ENCODE measurements at regions not wholly inside any gene's neighbourhood (a gene's known extent, or its start where the extent isn't known, plus 50 kb on each side); places are given as distances from the start of the nearest gene placed in this dataset.

- no peak for DNase-seq (ENCODE audit: low read depth, low spot score)
Measured at GRCh38 chr5:82809420-82810143, 267.6 kb downstream of the TMEM167A start.

GRCh38 chr5:82808960-82809359 is 268.2 kb downstream of the TMEM167A start:
- DNase-seq (ENCODE audit: low read depth, low spot score): no peak

GRCh38 chr5:82807021-82807420 is 270.2 kb downstream of the TMEM167A start:
- DNase-seq (ENCODE audit: low read depth, low spot score): no peak

- no peak for DNase-seq (ENCODE audit: low read depth, low spot score)
Measured at GRCh38 chr5:82806513-82806912, 270.7 kb downstream of the TMEM167A start.

GRCh38 chr5:82804155-82804690 is 273.0 kb downstream of the TMEM167A start:
- peak; percentile 75 for DNase-seq (ENCODE audit: low read depth, low spot score)

GRCh38 chr5:82802954-82803353 is 274.2 kb downstream of the TMEM167A start:
- DNase-seq (ENCODE audit: low read depth, low spot score): no peak

- no peak for DNase-seq (ENCODE audit: low read depth, low spot score)
Measured at GRCh38 chr5:82800826-82801225, 276.4 kb downstream of the TMEM167A start.

GRCh38 chr5:82799361-82800077 is 277.7 kb downstream of the TMEM167A start:
- no peak for DNase-seq (ENCODE audit: low read depth, low spot score)

- no peak for DNase-seq (ENCODE audit: low read depth, low spot score)
Measured at GRCh38 chr5:82798676-82799075, 278.5 kb downstream of the TMEM167A start.

GRCh38 chr5:82796643-82797416 is 280.4 kb downstream of the TMEM167A start:
- no peak for DNase-seq (ENCODE audit: low read depth, low spot score)

GRCh38 chr5:82794876-82795275 is 282.3 kb downstream of the TMEM167A start:
- no peak for DNase-seq (ENCODE audit: low read depth, low spot score)

GRCh38 chr5:82793808-82794419 is 283.3 kb downstream of the TMEM167A start:
- no peak for DNase-seq (ENCODE audit: low read depth, low spot score)

GRCh38 chr5:82792096-82792495 is 285.1 kb downstream of the TMEM167A start:
- DNase-seq (ENCODE audit: low read depth, low spot score): no peak

GRCh38 chr5:82789095-82789494 is 288.1 kb downstream of the TMEM167A start:
- no peak for DNase-seq (ENCODE audit: low read depth, low spot score)

- DNase-seq (ENCODE audit: low read depth, low spot score): no peak
Measured at GRCh38 chr5:82786748-82787147, 290.4 kb downstream of the TMEM167A start.

- no peak for DNase-seq (ENCODE audit: low read depth, low spot score)
Measured at GRCh38 chr5:82785882-82786509, 291.2 kb downstream of the TMEM167A start.

- no peak for DNase-seq (ENCODE audit: low read depth, low spot score)
Measured at GRCh38 chr5:82785456-82785855, 291.7 kb downstream of the TMEM167A start.

- no peak for DNase-seq (ENCODE audit: low read depth, low spot score)
Measured at GRCh38 chr5:82784521-82784920, 292.7 kb downstream of the TMEM167A start.

GRCh38 chr5:82777106-82777505 is 300.1 kb downstream of the TMEM167A start:
- DNase-seq (ENCODE audit: low read depth, low spot score): no peak

GRCh38 chr5:82772281-82772680 is 304.9 kb downstream of the TMEM167A start:
- DNase-seq (ENCODE audit: low read depth, low spot score): no peak

- DNase-seq (ENCODE audit: low read depth, low spot score): no peak
Measured at GRCh38 chr5:82766206-82766605, 311.0 kb downstream of the TMEM167A start.
